ENCODE measurements at regions not wholly inside any gene's neighbourhood (a gene's known extent, or its start where the extent isn't known, plus 50 kb on each side); places are given as distances from the start of the nearest gene placed in this dataset.

DNA sequence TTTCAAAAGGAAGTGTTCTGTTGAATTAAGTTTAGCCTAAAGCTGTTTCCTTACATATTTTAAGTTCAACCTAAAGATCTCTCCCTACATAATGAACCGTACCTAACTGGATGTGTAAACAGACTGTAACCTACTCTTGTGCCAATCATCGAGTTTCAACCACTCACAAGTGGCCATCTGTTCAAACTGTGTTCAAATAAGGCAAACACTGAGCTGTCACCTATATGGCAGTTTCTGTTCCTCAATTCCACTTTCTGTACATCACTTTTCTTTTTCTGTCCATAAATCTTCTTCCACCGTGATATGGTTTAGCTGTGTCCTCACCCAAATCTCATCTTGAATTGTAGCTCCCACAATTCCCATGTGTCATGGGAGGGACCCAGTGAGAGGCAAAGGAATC, 428.6 kb downstream of the HACE1 start:
- H3K36me3 Mint-ChIP-seq (ENCODE audit: low read depth), result no peaks in the 10 kb centered on the region
- DNase-seq, result no peak
- H3K4me1 Mint-ChIP-seq (ENCODE audit: low read depth), result no peaks in the 10 kb centered on the region
- H3K9me3 Mint-ChIP-seq, result peaks cover 1% of the 10 kb centered on the region
- intact Hi-C loops (cut with micrococcal nuclease), result no loop called here
- no peak for TF ChIP-seq CTCF (IDR thresholded peaks at IDR 0.05)
- H3K27me3 Mint-ChIP-seq, result peaks cover 2% of the 10 kb centered on the region
- no peak overlapping the region for H3K27ac Mint-ChIP-seq
- H3K4me3 Mint-ChIP-seq, result no peak overlapping the region
- ATAC-seq, result no peak
- ChIA-PET CTCF (no interaction called here), POLR2A (no interaction called here)

- no peak for TF ChIP-seq CTCF (IDR thresholded peaks at IDR 0.05)
Measured at GRCh38 chr6:104428184-104428583, 431.5 kb downstream of the HACE1 start.

GRCh38 chr6:104423691-104424090, 436.0 kb downstream of the HACE1 start:
- POLR2A ChIA-PET, result no interaction called here
- CTCF ChIA-PET, result no interaction called here

More at GRCh38 chr6:104428184-104428583, 431.5 kb downstream of the HACE1 start:
- ATAC-seq (no peak), DNase-seq (no peak)
- H3K36me3 Mint-ChIP-seq (ENCODE audit: low read depth), result no peaks in the 10 kb centered on the region
- intact Hi-C loops (cut with micrococcal nuclease), result no loop called here
- peaks cover 1% of the 10 kb centered on the region for H3K9me3 Mint-ChIP-seq
- ChIA-PET CTCF (no interaction called here), POLR2A (no interaction called here)
- no peaks in the 10 kb centered on the region for H3K4me1 Mint-ChIP-seq (ENCODE audit: low read depth)
- H3K27ac Mint-ChIP-seq, result no peak overlapping the region
- peaks cover 5% of the 10 kb centered on the region for H3K27me3 Mint-ChIP-seq
- no peak overlapping the region for H3K4me3 Mint-ChIP-seq

DNA sequence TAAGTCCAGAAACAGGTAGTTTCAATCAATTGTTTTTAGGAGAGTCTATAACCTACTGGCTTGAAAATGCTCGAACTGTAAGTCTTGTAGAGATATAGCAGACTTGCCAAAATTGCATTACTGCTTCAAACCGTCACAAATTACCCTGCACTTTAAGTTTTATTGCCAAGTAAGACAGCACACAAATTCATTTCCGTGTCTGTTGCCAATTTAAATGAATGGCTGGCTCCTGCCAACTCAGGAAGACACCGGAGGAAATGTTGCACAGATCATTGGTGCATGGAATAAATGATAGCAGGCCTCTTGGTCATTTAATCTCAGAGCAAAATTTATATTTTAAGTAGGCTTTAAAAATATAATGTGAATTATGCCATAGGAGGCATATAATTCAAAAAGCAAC, 438.1 kb downstream of the HACE1 start:
- no peaks in the 10 kb centered on the region for H3K4me1 Mint-ChIP-seq (ENCODE audit: low read depth)
- no peak overlapping the region for H3K4me3 Mint-ChIP-seq
- DNase-seq (no peak), ATAC-seq (no peak)
- no peaks in the 10 kb centered on the region for H3K36me3 Mint-ChIP-seq (ENCODE audit: low read depth)
- no peak overlapping the region for H3K27ac Mint-ChIP-seq
- no peaks in the 10 kb centered on the region for H3K9me3 Mint-ChIP-seq
- H3K27me3 Mint-ChIP-seq, result peaks cover 3% of the 10 kb centered on the region
- CTCF ChIA-PET, result no interaction called here
- no peak for TF ChIP-seq CTCF (IDR thresholded peaks at IDR 0.05)
- POLR2A ChIA-PET, result no interaction called here
- intact Hi-C loops (cut with micrococcal nuclease), result no loop called here

More at GRCh38 chr6:104423691-104424090, 436.0 kb downstream of the HACE1 start:
- no peak overlapping the region for H3K4me3 Mint-ChIP-seq
- peaks cover 1% of the 10 kb centered on the region for H3K9me3 Mint-ChIP-seq
- no peak overlapping the region for H3K27ac Mint-ChIP-seq
- ATAC-seq (no peak), DNase-seq (no peak)
- intact Hi-C loops (cut with micrococcal nuclease), result no loop called here
- TF ChIP-seq CTCF (IDR thresholded peaks at IDR 0.05), result no peak
- H3K4me1 Mint-ChIP-seq (ENCODE audit: low read depth), result no peaks in the 10 kb centered on the region
- H3K36me3 Mint-ChIP-seq (ENCODE audit: low read depth), result no peaks in the 10 kb centered on the region
- peaks cover 3% of the 10 kb centered on the region for H3K27me3 Mint-ChIP-seq

DNA sequence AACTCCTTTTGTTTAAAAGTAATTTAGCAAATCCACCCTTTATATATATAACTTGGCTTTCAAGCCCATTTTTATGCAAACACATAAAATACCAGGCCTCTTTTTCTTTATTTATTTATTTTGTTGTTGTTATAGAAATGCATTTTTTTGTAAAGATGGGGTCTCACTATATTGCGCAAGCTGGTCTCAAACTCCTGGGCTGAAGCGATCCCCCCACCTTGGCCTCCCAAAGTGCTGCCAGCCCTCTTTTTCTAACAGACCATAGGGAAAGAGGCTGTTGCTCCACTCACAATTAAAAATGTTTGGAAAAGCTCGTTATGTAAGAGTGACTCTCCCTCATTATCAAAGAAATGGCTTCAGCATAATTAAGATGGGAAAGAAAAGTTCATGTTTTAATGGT, 440.9 kb downstream of the HACE1 start:
- Mint-ChIP-seq H3K27ac (no peak overlapping the region), H3K4me3 (no peak overlapping the region), H3K27me3 (no peaks in the 10 kb centered on the region), H3K9me3 (no peaks in the 10 kb centered on the region), H3K36me3 (ENCODE audit: low read depth) (no peaks in the 10 kb centered on the region), H3K4me1 (ENCODE audit: low read depth) (no peaks in the 10 kb centered on the region)
- ChIA-PET CTCF (no interaction called here), POLR2A (no interaction called here)
- ATAC-seq (no peak), DNase-seq (no peak)
- intact Hi-C loops (cut with micrococcal nuclease), result no loop called here
- no peak for TF ChIP-seq CTCF (IDR thresholded peaks at IDR 0.05)

Measured in activated CD8-positive, alpha-beta T cell treated with anti-CD3 and anti-CD28 coated beads for 36 hours (primary cell).